ENCODE measurements at regions not wholly inside any gene's neighbourhood (a gene's known extent, or its start where the extent isn't known, plus 50 kb on each side); places are given as distances from the start of the nearest gene placed in this dataset.

DNA sequence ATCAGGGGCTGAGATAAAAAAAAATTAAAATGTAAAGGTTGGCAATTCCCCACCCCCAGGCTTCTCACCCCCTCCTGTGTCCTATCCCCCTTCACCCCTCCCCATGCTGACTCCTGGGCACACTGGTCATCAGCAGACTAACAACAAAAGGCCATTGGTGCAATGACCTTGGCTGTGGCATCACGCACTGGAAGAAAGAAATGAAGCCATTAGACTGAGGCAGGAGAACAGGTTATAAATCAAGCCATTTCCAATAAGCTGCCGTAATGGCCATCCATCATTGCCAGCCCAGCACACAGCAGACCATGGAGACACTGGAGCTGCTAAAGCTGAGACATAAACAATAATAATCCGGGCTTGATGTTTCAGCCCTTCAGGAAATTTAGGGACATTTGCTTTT lies 342.4 kb upstream of the ETAA1 start:
- DNase-seq (no peak), ATAC-seq (ENCODE audit: low read depth) (no peak)
- H2BK120ac ChIP-seq (ENCODE audit: low read depth, low read length), result no peak overlapping the region
- H2BK20ac ChIP-seq (ENCODE audit: low read depth, low read length), result no peak overlapping the region
- no peak overlapping the region for H3K14ac ChIP-seq (replicated peaks; ENCODE audit: low read depth, low read length)
- no peak overlapping the region for H3K27ac ChIP-seq (ENCODE audit: insufficient read depth, low read length)
- H3K4me1 ChIP-seq (ENCODE audit: control insufficient read depth, insufficient read depth, low read length), result peaks cover 9% of the 10 kb centered on the region
- 0 out of 3 replicates have a peak overlapping the region, but pooled peaks have one; percentile 2 for H2BK15ac ChIP-seq (ENCODE audit: low read depth, low read length)
- intact Hi-C loops (cut with micrococcal nuclease) (loop anchor here (5.0 kb wide), 1 partner anchor 477 kb away; no protein-coding TSS in a partner anchor), in situ Hi-C loops (cut with MboI; ENCODE audit: low sequenced_read_pairs) (no loop called here), dilution Hi-C loops (cut with HindIII; ENCODE audit: low sequenced_read_pairs, unreplicated experiment) (no loop called here)
- no peak overlapping the region for H3K4me3 ChIP-seq (ENCODE audit: insufficient read depth, low read depth, low read length)
- ChIA-PET CTCF (no interaction called here), POLR2A (ENCODE audit: unreplicated experiment) (no interaction called here)
- H2BK5ac ChIP-seq (ENCODE audit: low read depth, low read length, poor library complexity, severe bottlenecking), result no peak overlapping the region
- BruUV-seq (replicated peaks), result no TSS peak
- no peaks in the 10 kb centered on the region; the same call in 1 of the 2 replicates for H3K9me3 ChIP-seq (ENCODE audit: control insufficient read depth, insufficient read depth, low read length)
- H4K8ac ChIP-seq (ENCODE audit: low read depth in 2 of 2, low read length in 2 of 2), result no peak overlapping the region
- peak overlapping the region; percentile 85 for H3K18ac ChIP-seq (ENCODE audit: low read depth, low read length)
- no peaks in the 10 kb centered on the region for H3K36me3 ChIP-seq (ENCODE audit: control insufficient read depth, insufficient read depth, low read length)
- no peak overlapping the region for H2AFZ ChIP-seq (replicated peaks; ENCODE audit: low read length, poor library complexity)
- 14% methylated on average over 1 of the region's 3 CpGs; no CpG with 5 or more reads in 1 of the 2 experiments for WGBS, 2 experiments (ENCODE audit: extremely low coverage in 2 of 2, insufficient read length in 1 of 2)
- peak overlapping the region; percentile 26; the same call in 1 of the 2 replicates for H4K5ac ChIP-seq (ENCODE audit: low read depth, low read length)
- peak overlapping the region; percentile 50; the same call in 1 of the 2 replicates for H3K4ac ChIP-seq (ENCODE audit: low read depth, low read length)
- H3K9ac ChIP-seq (ENCODE audit: low read depth, low read length), result no peak overlapping the region
- no peaks in the 10 kb centered on the region for H3K27me3 ChIP-seq (ENCODE audit: control insufficient read depth, insufficient read depth, low read length)
- TF ChIP-seq, protein P1, sequence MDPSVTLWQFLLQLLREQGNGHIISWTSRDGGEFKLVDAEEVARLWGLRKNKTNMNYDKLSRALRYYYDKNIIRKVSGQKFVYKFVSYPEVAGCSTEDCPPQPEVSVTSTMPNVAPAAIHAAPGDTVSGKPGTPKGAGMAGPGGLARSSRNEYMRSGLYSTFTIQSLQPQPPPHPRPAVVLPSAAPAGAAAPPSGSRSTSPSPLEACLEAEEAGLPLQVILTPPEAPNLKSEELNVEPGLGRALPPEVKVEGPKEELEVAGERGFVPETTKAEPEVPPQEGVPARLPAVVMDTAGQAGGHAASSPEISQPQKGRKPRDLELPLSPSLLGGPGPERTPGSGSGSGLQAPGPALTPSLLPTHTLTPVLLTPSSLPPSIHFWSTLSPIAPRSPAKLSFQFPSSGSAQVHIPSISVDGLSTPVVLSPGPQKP (IDR thresholded peaks at IDR 0.05; ENCODE audit: borderline replicate concordance, low read depth, low read length), result no peak
- no peak for TF ChIP-seq MAZ (IDR thresholded peaks at IDR 0.05; ENCODE audit: borderline replicate concordance, low read depth, low read length)
- TF ChIP-seq RCOR1 (IDR thresholded peaks at IDR 0.05; ENCODE audit: insufficient replicate concordance, low read length), result no peak
- TF ChIP-seq NFE2L2 (IDR thresholded peaks at IDR 0.05; ENCODE audit: low read depth, low read length), result no peak
- no peak for TF ChIP-seq CEBPB (IDR thresholded peaks at IDR 0.05; ENCODE audit: low read depth, low read length)
- TF ChIP-seq RAD21 (IDR thresholded peaks at IDR 0.05; ENCODE audit: low read length), result no peak
- TF ChIP-seq MAFK (IDR thresholded peaks at IDR 0.05; ENCODE audit: low read depth, low read length), result no peak
- no peak for TF ChIP-seq RFX5 (IDR thresholded peaks at IDR 0.05; ENCODE audit: low read depth, low read length)
- TF ChIP-seq, protein P2, sequence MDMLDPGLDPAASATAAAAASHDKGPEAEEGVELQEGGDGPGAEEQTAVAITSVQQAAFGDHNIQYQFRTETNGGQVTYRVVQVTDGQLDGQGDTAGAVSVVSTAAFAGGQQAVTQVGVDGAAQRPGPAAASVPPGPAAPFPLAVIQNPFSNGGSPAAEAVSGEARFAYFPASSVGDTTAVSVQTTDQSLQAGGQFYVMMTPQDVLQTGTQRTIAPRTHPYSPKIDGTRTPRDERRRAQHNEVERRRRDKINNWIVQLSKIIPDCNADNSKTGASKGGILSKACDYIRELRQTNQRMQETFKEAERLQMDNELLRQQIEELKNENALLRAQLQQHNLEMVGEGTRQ (IDR thresholded peaks at IDR 0.05; ENCODE audit: low read depth, low read length), result no peak
- no peak for TF ChIP-seq MXI1 (IDR thresholded peaks at IDR 0.05; ENCODE audit: borderline replicate concordance, low read depth, low read length)
- no peak for TF ChIP-seq CHD1 (IDR thresholded peaks at IDR 0.05; ENCODE audit: low read depth, low read length)
- TF ChIP-seq FOS (IDR thresholded peaks at IDR 0.05; ENCODE audit: low read depth, low read length), result no peak
- TF ChIP-seq POLR2A (IDR thresholded peaks at IDR 0.05; ENCODE audit: low read depth, low read length), result no peak
- TF ChIP-seq, protein P3, sequence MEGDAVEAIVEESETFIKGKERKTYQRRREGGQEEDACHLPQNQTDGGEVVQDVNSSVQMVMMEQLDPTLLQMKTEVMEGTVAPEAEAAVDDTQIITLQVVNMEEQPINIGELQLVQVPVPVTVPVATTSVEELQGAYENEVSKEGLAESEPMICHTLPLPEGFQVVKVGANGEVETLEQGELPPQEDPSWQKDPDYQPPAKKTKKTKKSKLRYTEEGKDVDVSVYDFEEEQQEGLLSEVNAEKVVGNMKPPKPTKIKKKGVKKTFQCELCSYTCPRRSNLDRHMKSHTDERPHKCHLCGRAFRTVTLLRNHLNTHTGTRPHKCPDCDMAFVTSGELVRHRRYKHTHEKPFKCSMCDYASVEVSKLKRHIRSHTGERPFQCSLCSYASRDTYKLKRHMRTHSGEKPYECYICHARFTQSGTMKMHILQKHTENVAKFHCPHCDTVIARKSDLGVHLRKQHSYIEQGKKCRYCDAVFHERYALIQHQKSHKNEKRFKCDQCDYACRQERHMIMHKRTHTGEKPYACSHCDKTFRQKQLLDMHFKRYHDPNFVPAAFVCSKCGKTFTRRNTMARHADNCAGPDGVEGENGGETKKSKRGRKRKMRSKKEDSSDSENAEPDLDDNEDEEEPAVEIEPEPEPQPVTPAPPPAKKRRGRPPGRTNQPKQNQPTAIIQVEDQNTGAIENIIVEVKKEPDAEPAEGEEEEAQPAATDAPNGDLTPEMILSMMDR (conservative IDR thresholded peaks at IDR 0.05; ENCODE audit: low read depth, low read length), result no peak
- no peak for TF ChIP-seq BHLHE40 (IDR thresholded peaks at IDR 0.05; ENCODE audit: low read depth, low read length)
- H2AK5ac ChIP-seq (ENCODE audit: low read depth, low read length), result peak overlapping the region; percentile 37
- no peak overlapping the region for H2AK9ac ChIP-seq (replicated peaks; ENCODE audit: low read depth, low read length, poor library complexity)
- no peaks in the 10 kb centered on the region for H3K79me1 ChIP-seq (ENCODE audit: low read depth in 1 of 2, low read length in 2 of 2)
- H4K91ac ChIP-seq (ENCODE audit: insufficient read depth, low read depth, low read length), result peak overlapping the region; percentile 38; the same call in 1 of the 2 replicates
- H4K20me1 ChIP-seq (ENCODE audit: insufficient read depth, low read length), result no peaks in the 10 kb centered on the region
- H3K9me1 ChIP-seq (ENCODE audit: insufficient read depth, low read length), result no peaks in the 10 kb centered on the region; the same call in 1 of the 2 replicates
- H3K23ac ChIP-seq (ENCODE audit: low read depth, low read length), result no peak overlapping the region
- H3K56ac ChIP-seq (ENCODE audit: extremely low read depth, insufficient read depth, low read length), result no peak overlapping the region
- no peak overlapping the region; the same call in 1 of the 2 replicates for H3K4me2 ChIP-seq (ENCODE audit: low read depth, low read length)

Measured in IMR-90 (cell line).